GM20431 (cell line): ENCODE measurements at regions not wholly inside any gene's neighbourhood (a gene's known extent, or its start where the extent isn't known, plus 50 kb on each side); places are given as distances from the start of the nearest gene placed in this dataset.
"Not testable (repeated sequence)": the region's sequence is repeated elsewhere in the genome, so short reads cannot be mapped to it uniquely, and the experiment has no call there.

ENCODE experiments used
- in situ Hi-C: fragments of 300-500 bp; cut with MseI, MboI; formaldehyde crosslinking; loops from one replicate; pipeline ENCODE4 v1.15.0; 2020; ENCODE audit warnings: low sequenced_read_pairs; ENCODE audit not compliant: unreplicated experiment

- in situ Hi-C loops: no loop called here
Measured at GRCh38 chr4:54402880-54403480, 173.9 kb downstream of the PDGFRA start.

DNA sequence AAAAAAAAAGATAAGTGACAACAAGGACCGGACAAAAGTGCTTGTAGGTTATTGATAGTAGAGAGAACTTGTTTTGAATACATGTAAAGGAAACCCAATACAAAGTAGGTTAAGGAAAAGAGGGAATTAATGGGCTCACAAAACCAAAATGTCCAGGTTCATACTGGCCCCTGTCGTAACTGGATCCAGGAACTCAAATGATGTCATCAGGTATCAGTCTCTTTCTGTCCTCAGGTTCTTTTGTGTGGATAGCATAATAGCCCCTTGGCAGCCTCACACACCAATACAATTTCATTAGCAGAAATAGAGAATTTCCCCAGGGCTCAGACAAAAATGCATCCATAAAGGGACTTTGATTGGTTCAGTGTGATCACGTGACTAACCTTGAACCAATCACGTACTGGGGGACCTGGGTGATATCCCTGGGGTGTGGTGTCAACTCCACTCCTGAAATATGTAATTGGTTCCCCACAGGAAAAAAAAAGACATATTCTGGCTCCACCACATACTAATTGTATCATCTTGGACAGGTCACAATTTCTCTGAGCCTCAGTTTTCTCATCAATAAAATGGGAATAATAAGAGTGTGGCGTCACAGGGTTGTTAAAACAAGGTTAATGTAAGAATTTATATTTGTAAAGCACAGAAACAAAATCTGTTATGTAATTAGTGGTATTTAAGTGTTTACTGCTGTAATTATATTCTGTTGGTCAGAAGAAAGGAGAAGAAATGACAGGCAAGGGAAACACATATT is 174.8 kb downstream of the PDGFRA start:
- in situ Hi-C loops: no loop called here

GRCh38 chr4:54409270-54409817 is 180.3 kb downstream of the PDGFRA start:
- in situ Hi-C loops: not testable (repeated sequence)

GRCh38 chr4:54414545-54414944 is 185.5 kb downstream of the PDGFRA start:
- in situ Hi-C loops: no loop called here

GRCh38 chr4:54417476-54417875 is 188.4 kb downstream of the PDGFRA start:
- in situ Hi-C loops: no loop called here

- in situ Hi-C loops: no loop called here
Measured at GRCh38 chr4:54418468-54418867, 189.4 kb downstream of the PDGFRA start.

GRCh38 chr4:54423066-54423465 is 194.0 kb downstream of the PDGFRA start:
- in situ Hi-C loops: no loop called here

- in situ Hi-C loops: loop anchor here (25.0 kb wide), 1 partner anchor 109 kb away; no protein-coding TSS in a partner anchor
Measured at GRCh38 chr4:54427826-54428225, 198.7 kb downstream of the PDGFRA start.

- in situ Hi-C loops: loop anchor here (25.0 kb wide), 1 partner anchor 108 kb away; no protein-coding TSS in a partner anchor
Measured at GRCh38 chr4:54428940-54429339, 199.8 kb downstream of the PDGFRA start.

- in situ Hi-C loops: loop anchor here (25.0 kb wide), 1 partner anchor 104 kb away; no protein-coding TSS in a partner anchor
Measured at GRCh38 chr4:54433686-54434085, 204.6 kb downstream of the PDGFRA start.

GRCh38 chr4:54439831-54440243 is 210.7 kb downstream of the PDGFRA start:
- in situ Hi-C loops: loop anchor here (25.0 kb wide), 1 partner anchor 97 kb away; no protein-coding TSS in a partner anchor

- in situ Hi-C loops: loop anchor here (25.0 kb wide), 1 partner anchor 97 kb away; no protein-coding TSS in a partner anchor
Measured at GRCh38 chr4:54440394-54441136, 211.5 kb downstream of the PDGFRA start.

DNA sequence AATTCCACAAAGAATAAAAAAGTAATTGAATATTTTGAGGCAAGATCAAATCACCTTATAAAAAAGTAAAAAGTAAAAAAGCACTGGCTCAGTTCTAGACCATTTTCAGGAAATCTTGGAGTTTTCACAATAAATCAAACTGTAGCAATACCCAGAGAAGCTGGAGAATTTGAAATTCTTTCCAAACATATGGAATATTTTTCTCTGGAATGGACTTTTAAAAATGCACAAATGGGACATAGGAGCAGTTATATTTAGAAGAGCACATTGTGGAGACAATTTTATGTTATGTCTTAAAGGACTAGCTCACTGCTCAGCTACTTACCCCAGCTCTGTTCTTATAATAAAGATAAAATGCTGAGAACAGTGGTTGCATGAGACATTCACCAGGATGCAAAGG is 211.9 kb upstream of the KIT start:
- in situ Hi-C loops: loop anchor here (25.0 kb wide), 1 partner anchor 91 kb away; no protein-coding TSS in a partner anchor

DNA sequence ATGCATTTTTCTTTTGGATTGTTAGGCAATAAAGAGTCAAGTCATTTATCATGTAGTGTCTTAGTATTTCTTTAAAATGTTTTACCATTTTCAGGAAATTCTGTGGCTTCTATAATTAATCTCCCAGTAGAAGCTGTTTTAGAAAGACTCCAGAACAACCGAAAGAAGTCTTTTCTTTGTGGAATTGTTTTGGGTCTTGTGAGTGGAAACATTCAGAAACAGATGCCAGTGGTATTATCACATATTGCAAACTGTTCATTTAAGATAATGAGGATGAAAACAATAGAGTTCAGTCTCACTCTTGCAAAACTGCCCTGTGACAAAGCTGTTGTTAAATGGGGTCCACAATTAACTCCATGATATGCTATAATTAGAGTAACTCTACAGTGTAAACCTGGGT is 211.2 kb upstream of the KIT start:
- in situ Hi-C loops: loop anchor here (25.0 kb wide), 1 partner anchor 91 kb away; no protein-coding TSS in a partner anchor

DNA sequence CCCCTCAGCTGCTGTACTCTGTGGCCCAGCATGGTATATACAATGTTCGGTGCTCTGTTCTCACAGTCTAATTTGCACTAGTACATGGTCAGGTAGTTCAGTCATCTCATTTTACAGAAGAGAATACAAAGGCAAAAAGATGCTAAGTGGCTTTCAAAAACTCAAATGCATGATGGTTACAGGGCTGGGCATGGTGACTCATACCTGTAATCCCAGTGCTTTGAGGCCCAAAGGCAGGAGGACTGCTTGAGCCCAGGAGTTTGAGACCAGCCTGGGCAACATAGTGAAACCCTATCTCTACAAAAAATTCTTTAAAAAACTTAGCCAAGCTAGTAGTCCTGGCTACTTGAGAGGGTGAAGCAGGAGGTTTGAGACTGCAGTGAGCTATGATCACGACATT is 210.5 kb upstream of the KIT start:
- in situ Hi-C loops: loop anchor here (25.0 kb wide), 1 partner anchor 90 kb away; no protein-coding TSS in a partner anchor

DNA sequence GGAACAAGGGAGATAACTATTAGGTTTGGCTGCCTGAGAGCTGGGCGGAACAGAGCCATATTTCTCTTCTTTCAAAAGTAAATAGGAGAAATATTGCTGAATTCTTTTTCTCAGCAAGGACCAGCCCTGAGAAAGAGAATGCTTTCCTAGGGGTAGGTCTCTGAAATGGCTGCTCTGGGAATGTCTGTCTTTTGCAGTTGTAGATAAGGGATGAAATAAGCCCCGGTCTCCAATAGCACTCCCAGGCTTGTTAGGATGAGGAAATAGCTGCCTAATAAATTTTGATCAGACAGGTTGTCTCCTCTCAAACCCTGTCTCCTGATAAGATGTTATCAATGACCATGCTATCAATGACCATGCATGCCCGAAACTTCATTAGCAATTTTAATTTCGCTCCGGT is 207.8 kb upstream of the KIT start:
- in situ Hi-C loops: loop anchor here (25.0 kb wide), 1 partner anchor 87 kb away; no protein-coding TSS in a partner anchor

DNA sequence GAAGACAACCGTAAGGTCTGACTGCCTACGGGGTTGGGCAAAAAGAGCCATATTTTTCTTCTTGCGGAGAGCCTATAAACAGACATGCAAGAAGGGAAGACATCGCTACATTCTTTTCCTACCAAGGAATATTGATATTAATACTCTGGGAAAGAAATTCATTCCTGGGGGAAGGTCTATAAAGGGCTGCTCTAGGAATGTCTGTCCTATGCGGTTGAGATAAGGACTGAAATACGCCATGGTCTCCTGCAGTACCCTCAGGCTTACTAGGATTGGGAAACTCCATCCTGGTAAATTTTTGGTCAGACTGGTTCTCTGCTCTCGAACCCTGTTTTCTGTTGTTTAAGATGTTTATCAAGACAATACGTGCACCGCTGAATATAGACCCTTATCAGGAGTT is 190.8 kb upstream of the KIT start:
- in situ Hi-C loops: not testable (repeated sequence)

DNA sequence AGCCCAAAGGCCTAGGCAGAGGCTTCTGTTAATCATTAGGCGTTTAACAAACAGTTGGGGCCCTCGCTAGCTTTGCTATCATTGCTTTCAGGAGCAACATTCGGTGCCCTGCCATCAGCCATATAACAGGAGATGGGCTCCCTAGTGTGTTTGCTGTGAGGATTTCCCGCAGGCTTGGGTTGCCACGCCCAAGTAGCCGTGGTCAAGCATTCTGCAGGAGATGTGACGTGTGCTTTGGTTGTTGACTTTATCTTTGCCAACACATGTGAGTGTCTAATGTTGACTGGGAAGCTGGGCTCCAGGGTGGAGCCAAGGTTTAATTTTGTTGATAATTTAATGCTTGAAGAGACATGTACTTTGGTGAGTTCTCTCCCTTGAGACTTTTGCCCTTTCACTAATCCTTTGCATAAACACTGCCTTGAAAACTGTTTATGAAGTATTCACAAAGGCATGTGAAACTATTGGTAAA is 184.6 kb upstream of the KIT start:
- in situ Hi-C loops: no loop called here

DNA sequence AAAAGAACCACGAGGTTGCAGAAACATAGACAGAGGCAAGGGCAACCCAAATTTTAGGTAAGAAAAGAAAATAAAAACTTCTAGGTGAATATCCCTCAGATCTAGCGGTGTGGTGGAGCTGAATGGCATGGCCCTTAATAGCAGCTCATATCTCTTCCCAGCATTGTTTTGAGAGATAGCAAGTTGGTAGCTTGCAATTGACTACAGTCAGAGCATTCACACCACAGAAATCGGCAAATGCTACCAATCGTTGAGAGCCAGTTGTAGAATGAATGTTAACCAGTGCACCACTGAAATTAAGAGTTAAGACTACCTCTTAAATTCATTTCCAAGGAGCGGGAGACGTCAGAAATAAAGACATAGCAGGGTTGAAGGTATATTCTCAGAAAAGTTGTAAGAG is 184.0 kb upstream of the KIT start:
- in situ Hi-C loops: no loop called here

DNA sequence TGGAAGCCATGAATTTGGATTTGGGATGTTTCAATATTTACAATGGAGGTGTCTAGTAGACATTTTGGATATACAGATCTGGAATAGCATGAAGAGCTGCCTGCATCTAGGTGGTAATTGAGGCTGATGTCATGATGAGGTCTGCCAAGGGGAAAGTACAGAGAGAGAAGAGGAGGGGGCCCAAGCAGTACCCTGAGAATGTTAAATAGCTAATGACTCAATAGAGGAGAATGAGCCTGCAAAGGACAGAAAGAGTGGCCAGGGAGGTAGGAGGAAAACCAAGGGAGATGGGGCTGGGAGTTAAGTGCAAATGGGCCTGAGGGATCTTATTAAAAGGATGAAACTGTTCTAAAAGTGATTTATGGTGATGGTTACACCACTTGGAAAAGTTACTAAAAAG is 182.2 kb upstream of the KIT start:
- in situ Hi-C loops: no loop called here
